ENCODE measurements at regions not wholly inside any gene's neighbourhood (a gene's known extent, or its start where the extent isn't known, plus 50 kb on each side); places are given as distances from the start of the nearest gene placed in this dataset.

- Histone ChIP-seq H2BK20ac (ENCODE audit: low read length) (no peak overlapping the region), H3K27me3 (replicated peaks in 1 of 4; ENCODE audit: control insufficient read depth in 3 of 4, extremely low read depth in 1 of 4, insufficient read depth in 3 of 4, low read length in 3 of 4) (no peaks in the 10 kb centered on the region), H2BK15ac (ENCODE audit: low read length) (no peak overlapping the region), H3K18ac (ENCODE audit: extremely low read depth, low read length) (no peak overlapping the region), H3K9me3 (ENCODE audit: insufficient read depth in 2 of 2, low read depth in 1 of 2, low read length in 1 of 2) (peaks cover 5% of the 10 kb centered on the region in 2 experiments; a peak in 2 of 4 replicates), H3K4ac (replicated peaks; ENCODE audit: insufficient read length, low read depth, low read length) (no peak overlapping the region), H2BK5ac (ENCODE audit: low read depth, low read length) (no peak overlapping the region), H3K4me2 (ENCODE audit: insufficient read depth in 1 of 2, low read depth in 2 of 2, low read length in 2 of 2) (no peak overlapping the region), H3K79me2 (ENCODE audit: control insufficient read depth in 1 of 2, insufficient read depth in 2 of 2, low read length in 2 of 2) (no peaks in the 10 kb centered on the region; a peak in 1 of 4 replicates), H3K23ac (ENCODE audit: insufficient read length) (no peak overlapping the region), H4K8ac (ENCODE audit: extremely low read depth, insufficient read depth, low read length) (no peak overlapping the region), H3K27ac (ENCODE audit: low read depth, low read length) (no peak overlapping the region), H2BK12ac (ENCODE audit: low read depth, low read length) (no peak overlapping the region), H3K56ac (replicated peaks; ENCODE audit: insufficient read length, low read depth, low read length) (no peak overlapping the region), H3K23me2 (ENCODE audit: low read depth, low read length) (no peaks in the 10 kb centered on the region), H3K36me3 (ENCODE audit: control insufficient read depth in 2 of 4, insufficient read depth in 4 of 4, low read length in 3 of 4) (no peaks in the 10 kb centered on the region), H3K4me1 (replicated peaks in 1 of 4; ENCODE audit: control insufficient read depth in 3 of 4, insufficient read depth in 4 of 4, low read length in 3 of 4) (no peaks in the 10 kb centered on the region), H3K79me1 (ENCODE audit: low read depth, low read length) (no peaks in the 10 kb centered on the region), H4K20me1 (replicated peaks in 1 of 2; ENCODE audit: control insufficient read depth in 1 of 2, insufficient read depth in 2 of 2, low read length in 2 of 2) (no peaks in the 10 kb centered on the region), H3K14ac (ENCODE audit: insufficient read length) (no peak overlapping the region), H3K9ac (replicated peaks in 1 of 4; ENCODE audit: extremely low read depth in 1 of 4, low read depth in 3 of 4, low read length in 3 of 4) (no peak overlapping the region), H4K5ac (ENCODE audit: insufficient read length, low read depth, low read length) (no peak overlapping the region), H2BK120ac (replicated peaks; ENCODE audit: low read depth, low read length) (no peak overlapping the region), H4K91ac (replicated peaks; ENCODE audit: insufficient read length, low read length) (no peak overlapping the region), H3K4me3 (ENCODE audit: extremely low read depth in 1 of 4, insufficient read depth in 2 of 4, low read depth in 3 of 4, low read length in 4 of 4) (no peak overlapping the region), H2AK5ac (ENCODE audit: low read depth, low read length) (no peak overlapping the region), H2AFZ (ENCODE audit: low read length) (no peak overlapping the region)
- no peak for FAIRE-seq
- CTCF ChIA-PET (ENCODE audit: partially characterized antibody): interaction anchor here (1.0 to 1.1 kb wide), 2 partner anchors 10 to 17 kb away, joined by 3 read pairs; no protein-coding TSS in a partner anchor
- no peak for DNase-seq (ENCODE audit: low read depth in 1 of 2, low spot score in 2 of 2)
- TF ChIP-seq SP1 (IDR thresholded peaks at IDR 0.05; ENCODE audit: low read depth, low read length): no peak
- no peak for TF ChIP-seq ASH2L (IDR thresholded peaks at IDR 0.05; ENCODE audit: low read length)
- POLR2A ChIA-PET (ENCODE audit: partially characterized antibody): no interaction called here
- WGBS, 2 experiments (ENCODE audit: extremely low coverage in 1 of 2, insufficient coverage in 1 of 2, insufficient read length in 1 of 2, insufficient replicate concordance in 2 of 2, low coverage in 1 of 2, low lambda C conversion rate in 2 of 2, missing lambda C conversion rate in 1 of 2): 92% methylated on average over 1 of the region's 1 CpG; no CpG with 5 or more reads in 1 of the 2 experiments
Measured at GRCh38 chr5:98483301-98483685, 290.2 kb upstream of the RGMB start.

Data from H1 (cell line).